ENCODE measurements at regions not wholly inside any gene's neighbourhood (a gene's known extent, or its start where the extent isn't known, plus 50 kb on each side); places are given as distances from the start of the nearest gene placed in this dataset.

DNA sequence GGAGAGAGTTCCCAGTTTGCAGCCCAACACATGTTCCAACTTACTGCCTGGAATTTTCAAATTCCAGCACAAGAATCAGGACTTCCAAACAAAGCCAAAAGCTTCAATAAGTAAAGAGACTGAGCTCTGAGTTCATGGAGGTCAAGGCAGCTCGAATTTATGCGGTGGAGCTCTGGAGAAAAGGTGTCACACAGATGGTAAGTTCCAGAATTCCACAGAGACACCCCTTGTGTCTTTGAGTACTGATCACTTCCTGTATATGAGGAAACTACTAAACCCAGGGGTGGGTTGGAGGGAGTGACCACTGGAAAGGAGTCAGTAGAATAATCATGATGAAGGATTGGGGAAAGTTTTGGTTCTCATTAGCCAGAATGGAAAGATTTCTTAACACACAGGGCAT lies 118.5 kb upstream of the GUCY1A1 start:
- no peak for DNase-seq

DNA sequence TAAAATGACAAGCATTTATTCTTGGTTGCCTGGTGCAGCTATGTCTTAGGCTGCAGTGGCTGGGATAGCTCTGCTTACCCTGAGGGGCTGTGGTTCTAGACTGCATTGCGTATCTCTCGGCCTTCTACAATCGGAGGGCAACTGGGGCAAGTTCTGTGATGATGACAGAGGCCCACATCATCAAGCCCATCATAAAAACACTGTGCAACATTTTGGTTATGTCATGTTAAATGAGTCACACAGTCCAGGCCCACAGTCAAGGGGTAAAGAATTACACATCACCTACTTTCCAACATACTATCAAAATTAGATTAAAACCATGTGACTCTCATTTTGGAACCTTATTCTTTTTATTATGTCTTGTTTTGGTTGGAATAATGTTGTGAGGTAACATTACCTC lies 120.2 kb upstream of the GUCY1A1 start:
- DNase-seq: no peak

DNA sequence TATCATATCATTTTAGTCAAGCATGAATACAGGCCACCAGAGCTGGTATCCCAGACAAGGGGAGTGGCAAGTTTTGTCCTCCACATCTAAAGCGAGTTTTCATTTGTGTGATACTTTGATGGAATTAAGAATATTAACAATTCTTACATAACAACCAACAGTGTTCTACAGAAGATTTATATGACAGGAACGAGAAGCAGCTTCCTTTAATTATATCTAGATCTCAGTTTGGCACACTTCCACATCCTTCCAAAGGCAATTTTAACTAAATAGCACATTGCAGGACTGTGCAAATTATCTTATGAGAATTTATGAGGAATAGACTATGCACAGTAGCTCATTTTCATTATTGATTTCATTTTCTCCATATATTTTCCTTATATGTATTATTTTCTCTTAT lies 121.2 kb upstream of the GUCY1A1 start:
- no peak for DNase-seq

DNA sequence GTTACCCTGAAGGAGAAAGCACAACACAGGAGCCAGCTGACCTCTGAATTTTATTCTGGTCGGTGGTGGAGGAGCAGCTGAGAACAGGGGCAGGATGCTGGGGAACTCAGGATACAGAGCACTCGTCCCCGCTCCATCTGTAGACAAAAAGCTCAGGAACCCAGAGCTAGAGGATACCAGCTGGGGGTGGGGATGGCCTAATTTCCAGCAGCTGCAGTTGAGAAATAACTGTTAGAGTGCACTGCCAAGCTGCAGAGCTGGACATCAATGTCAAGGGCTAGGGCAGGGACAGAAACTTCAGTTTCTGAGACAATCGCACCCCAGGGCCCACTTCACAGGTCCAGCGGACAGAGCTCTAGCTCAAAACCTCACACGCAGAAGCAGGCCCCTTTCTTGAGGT lies 122.1 kb upstream of the GUCY1A1 start:
- DNase-seq: no peak

DNA sequence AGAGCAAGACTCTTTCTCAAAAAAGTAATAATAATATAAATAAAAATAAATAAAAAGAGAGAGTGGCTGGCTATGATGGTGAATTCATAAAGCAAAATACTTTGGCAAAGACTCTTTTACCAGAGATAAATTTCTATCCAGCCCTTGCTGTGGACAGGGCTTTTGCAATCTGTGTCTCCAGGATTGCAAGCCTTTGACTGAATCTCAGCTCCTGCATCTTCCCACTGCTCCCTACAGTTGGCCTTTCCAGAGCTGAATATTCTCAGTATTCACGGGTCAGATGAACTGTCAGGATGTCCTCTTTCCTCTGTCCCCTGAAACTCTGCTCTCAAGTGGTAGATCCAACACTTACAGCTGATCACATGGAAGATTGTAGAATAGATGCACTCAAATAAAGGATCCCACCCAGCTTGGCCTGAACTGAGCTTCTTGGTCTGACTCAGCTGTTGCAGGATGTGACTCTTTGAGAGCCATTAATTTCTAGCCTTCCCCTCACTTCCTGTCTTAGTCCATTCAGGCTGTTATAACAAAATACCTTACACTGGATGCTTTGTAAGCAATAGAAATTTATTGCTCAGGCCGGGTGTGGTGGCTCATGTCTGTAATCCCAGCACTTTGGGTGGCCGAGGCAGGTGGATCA lies 123.4 kb upstream of the GUCY1A1 start:
- DNase-seq: no peak

DNA sequence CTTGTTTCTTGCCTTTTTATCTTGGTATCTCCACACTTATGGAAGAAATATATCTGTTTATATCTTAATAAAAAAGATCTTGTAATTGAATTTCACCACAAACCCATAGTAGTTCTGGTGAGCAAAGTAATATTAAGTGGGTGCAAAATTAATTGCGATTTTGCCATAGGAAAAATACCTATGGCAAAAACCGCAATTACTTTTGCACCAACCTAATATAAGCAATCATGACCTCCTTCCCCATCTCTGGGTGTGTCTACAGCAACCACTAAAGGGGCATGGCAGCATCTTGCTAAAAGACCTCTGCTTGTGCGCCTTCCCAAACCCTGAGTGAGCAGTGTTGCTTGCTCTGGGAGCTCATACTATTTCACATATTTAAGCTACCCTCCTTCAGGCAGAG lies 124.2 kb upstream of the GUCY1A1 start:
- DNase-seq: no peak

DNA sequence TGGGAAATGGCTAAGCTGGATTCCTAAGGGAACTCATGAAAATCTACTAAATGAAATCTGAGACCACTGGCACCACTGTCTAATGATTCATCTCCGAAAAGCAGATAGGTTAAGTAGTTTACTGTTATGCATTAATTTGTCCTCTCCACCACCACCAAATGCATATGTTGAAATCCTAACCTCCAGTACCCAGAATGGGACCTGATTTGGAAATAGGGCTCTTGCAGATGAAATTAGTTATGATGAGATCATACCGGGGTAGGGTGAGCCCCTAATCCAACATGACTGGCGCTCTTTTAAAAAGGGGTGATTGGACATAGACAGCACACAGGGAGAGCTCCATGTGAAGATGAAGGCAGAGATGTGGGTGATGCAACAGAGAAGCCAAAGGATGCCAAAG lies 124.9 kb upstream of the GUCY1A1 start:
- DNase-seq: no peak

DNA sequence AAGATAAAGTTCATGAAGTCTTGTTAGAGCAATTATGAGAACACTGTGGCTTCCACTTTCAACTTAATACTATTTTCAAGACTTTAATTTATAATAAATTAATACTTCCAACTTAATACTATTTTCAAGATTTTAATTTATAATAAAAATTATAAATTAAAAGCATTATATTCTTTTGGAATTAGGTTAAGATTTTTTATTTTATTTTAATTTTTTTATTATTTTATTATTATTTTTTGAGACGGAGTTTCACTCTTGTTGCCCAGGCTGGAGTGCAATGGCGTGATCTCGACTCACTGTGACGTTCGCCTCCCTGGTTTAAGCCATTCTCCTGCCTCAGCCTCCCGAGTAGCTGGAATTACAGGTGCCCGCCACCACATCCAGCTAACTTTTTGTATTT lies 126.0 kb upstream of the GUCY1A1 start:
- no peak for DNase-seq

DNA sequence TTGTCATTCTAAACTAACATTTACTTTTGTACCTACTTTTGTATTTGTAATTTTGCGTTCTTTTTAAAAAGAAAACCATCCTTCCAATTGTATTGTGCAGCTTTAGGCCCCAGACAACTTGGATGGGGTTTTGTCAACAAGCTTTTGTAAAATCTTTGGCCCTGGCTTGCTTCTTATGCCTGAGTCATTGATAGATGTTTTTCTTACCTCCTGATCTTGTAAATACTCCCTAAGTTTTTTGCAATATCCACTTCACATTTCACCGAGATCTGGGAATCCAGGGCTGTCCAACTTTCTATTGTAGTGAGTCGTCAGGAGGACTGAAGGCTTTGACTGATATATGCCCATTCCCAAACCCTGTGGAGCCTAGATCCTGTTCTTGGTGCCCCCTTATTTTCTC lies 126.9 kb upstream of the GUCY1A1 start:
- no peak for DNase-seq

DNA sequence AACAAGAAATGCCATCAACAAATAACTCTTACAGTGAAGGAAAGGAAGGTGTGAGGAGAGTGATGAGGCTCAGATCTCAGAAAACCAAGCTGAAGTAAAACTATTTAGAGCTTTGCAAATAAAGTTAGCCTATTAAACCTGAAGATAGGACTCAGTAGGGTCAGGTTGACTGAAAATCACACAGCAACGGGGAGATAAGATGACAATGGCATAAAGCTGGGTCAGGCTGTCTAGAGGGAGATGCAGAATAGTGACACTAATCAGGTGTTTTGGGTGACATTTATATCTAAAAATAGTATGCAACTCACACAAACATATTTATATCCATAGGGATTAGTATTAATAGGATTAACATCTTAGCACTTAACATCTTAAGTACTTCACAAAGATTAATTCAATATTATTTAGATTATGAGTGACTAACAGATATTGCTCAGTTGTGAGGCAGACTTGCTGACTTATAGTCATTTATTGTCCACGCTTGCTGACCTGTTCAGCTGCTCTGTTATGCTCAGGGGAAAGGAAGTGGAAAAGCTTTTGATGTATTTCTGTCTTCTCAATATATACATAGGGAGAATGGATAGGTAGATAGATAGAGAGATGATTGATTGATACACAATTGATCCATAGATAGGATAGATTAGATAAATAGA lies 130.7 kb upstream of the GUCY1A1 start:
- DNase-seq: no peak

DNA sequence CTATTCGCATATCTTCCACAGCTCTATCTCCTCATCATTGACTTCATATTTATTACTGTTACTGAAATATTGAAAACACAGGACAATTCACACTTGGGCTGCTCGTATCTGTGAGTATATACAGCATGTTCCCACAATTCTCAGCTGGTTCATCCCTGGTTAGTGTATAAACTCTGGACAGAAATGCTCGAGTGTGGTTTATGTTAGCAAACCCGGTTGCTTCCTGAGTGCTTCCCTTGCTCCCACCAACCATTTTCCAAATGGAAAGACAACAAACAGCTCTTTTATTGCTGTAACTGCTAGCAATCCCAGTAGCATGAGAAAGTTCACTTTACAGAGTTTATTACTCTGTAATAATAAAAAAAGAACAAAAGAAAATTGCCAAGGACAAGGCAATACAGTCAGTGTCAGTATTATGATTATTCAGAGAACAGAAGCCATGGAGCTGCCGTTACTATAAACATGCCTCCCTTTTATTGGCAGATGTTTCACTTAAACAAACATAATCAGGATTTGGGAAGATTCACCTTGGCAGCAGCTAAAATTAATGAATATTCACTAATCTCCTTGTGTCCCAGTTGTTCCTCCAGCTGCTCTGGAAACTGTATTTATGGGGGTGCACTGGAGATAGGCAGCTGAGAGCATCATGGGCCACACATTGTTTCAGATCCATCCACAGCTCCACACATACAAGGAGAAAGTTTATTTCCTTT lies 134.1 kb upstream of the GUCY1A1 start:
- no peak for DNase-seq

DNA sequence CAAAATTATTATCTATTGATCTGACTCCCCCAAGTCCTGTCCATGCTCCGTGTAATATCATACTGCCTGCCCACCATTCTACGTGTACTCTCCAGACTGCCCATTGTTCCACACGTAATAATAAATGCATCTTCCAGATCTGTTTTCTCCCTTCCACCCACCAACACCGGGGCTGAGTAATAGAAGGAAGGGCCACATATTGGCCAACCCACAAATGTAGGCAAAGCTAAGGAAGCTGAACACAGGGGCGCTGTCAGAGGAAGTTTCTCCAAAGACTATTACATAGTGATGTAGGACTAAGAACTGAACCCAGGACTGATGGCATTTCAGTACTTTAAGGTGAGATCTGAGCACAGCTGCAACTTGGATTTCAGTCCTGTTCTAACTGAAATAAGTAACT lies 135.8 kb upstream of the GUCY1A1 start:
- no peak for DNase-seq

DNA sequence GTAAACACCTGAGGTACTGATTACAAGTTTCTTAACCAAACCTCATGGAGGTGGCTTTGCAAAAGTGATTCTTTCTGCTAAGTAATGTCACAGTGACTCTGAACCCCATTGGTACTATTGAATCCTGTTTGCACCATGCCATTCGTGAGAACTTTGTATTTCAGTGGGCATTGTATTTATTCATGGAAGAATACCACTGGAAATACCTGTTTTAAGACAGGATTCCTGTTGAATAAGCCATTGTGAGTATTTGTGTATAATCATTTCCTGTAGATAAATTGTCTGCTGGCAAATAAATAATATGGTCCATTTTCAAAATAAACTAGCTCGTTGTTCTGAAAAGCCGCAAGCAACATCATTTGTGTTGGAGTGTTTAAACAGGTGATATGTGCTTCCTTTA lies 136.4 kb upstream of the GUCY1A1 start:
- no peak for DNase-seq

DNA sequence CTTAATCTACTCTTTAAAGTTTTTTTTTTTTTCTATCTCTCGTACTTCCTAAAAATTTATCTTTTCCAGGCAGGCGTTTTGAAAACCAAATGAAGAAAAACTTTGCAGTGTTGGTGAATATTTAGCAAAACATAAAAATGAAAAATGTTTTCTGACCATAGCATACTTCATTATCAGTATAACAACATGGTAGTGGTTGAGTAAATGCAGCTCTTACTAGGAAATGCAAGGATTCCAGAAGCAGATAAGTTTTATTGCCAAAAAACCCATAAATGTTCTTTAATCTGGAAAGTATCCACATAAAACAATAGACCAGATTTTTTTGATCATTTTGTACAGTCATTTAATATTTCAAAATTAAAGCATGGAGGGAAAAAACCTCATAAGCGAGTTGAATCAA lies 136.9 kb upstream of the GUCY1A1 start:
- DNase-seq: no peak

DNA sequence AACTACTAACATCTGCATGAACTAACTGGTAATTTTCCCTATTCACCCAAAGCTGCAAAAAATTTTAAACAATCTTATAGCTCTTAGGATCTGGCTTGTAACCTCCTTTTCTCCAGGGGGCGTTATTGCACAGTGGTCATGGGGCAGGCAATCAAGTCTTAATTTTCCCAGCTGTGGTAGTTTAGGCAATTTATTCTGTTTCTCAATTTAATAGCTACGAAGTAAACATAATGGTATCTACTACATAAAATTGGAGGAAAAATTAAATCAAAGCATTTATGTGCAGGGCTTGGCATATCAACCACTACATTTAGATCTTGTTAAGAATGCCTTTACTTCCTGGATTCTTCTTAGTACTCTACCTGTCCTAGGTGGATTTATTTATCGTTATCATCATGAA lies 137.4 kb upstream of the GUCY1A1 start:
- no peak for DNase-seq

DNA sequence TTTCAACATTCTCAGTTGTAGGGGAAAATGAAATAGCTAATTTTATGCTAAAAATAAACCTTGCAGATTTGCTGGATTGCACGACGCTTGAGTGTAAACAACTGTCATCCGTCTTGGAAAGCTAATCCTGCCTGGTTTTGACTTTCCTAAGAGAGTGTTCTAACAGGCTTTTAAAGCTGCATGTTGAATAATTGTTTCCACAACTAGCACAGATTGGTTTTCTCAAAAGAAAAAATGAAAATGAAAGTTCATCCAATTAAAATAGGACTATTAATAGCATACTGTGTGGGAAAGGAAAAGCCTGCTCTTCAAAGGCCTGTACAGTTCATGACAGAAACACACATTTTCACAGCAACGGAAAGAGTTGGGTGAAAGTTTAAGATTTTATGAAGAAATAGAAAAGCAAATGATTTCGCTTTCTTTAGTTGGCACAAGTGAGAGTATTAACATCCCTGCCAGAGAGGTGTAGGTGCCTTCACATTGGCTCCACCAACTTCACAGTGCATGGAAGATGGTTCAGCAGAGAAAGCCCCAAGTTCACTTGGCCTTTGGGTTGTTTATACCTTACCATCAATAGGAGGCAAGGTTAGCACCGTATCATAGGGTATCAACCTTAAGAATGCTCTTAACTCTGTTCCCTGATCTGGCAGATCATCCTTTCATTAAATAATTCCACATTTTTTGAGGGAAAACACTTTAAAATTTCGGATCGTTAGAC lies 140.0 kb upstream of the GUCY1A1 start:
- DNase-seq: no peak

DNA sequence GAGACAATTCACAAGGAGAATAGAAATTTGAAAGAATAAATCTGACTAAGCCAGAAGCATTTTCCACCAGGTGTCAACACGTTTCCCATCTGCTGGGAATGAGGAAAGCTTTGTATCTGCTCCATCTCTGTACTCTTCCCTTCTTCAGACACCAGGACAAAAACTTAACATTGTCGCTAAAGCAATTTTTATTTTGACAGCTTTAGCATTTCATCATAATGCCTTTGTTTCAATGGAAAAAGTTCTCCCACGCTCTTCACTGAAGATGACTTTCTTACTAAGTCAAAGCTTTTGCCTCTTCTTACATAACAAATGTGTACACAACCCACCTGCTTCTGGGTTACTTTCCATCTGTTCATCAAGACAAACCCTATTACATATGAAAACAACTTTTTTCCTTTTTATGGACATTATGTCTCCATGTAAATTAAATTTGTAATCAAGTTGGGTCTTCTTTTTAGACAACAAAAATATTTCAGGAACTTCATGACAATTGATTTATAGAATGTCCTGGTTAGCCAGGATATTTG lies 141.7 kb upstream of the GUCY1A1 start:
- DNase-seq: no peak

DNA sequence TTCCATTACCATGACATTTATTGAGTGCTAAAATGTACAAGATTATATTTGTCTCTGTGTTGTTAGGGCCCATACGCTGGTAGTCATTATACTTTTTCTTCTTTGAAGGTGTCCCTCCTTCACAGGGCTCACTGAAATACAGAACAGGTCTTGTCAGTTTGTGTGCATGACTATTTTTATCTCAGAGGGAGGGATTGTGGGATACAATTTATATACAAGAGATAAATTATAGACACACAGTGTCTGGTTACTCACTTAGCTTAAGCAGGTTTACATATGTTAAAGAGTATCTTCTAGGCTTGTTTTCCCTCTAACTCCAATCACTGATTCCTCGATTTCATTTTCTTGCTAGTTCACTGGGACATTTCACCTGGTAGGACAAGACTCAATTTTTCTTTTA lies 143.3 kb upstream of the GUCY1A1 start:
- no peak for DNase-seq

DNA sequence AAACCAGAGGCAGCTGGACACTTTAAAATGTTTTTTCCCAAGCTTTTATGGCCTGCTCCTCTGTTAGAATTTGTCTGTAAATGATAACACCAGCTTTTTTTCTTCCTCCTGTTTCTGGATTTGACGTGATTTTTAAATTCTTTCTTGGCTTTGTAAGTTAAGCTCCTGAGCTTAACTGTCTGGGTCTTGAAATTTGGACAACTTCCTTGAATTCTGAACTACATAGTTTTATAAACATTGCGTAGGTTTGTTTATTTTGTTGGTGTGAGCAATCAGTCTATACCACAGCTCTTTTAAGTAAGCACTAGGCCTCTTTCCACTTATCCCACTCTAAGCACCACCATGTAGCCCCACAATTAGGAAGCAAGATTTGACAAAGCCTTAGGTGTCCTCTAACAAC lies 144.4 kb upstream of the GUCY1A1 start:
- no peak for DNase-seq

DNA sequence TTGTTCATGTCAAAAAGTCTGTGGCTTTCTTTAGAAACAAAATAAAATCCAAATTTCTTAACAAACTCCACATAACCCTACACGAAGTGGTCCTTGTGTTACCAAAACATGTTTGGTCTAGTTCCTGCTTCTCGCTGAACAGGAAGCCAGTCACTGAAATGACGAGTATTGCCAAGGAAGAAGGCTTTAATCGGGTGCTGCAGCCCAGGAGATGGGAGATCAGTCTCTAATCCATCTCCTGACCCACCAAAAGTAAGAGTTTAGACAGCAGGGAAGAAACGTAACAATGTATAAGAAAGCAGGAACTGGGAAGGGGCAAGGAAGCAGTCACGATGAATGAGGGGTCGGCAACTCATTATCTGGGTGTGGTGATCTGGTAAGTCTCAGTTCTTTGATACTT lies 144.6 kb upstream of the MAP9 start:
- no peak for DNase-seq

DNA sequence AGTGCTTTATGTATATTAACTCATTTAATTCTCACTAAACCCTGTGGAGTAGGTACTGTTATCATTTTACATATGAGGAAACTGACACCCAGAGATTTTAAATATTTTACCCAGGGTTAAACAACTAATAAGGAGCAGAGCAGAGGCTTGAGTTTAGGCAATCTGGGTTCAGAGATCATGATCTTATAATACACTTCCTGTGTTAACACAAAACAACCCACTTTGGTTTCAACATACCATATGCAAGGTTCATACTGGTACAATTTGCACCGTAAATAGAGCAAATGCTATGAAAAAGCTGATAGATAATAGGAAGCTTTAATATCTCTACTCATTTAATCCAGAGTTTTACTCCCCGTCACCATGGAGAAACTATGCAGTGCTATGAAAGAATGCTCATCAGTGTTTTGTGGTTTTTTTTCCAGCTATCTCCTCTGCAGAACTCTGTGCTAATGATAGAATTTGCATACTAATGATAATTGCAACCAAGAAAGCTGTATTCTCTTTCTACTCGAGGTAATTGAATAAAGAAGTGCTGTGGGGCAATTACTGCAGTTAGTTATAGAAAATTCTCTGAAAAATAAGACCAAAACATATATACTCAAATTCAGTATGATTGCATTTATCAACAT lies 138.8 kb upstream of the MAP9 start:
- DNase-seq: no peak

DNA sequence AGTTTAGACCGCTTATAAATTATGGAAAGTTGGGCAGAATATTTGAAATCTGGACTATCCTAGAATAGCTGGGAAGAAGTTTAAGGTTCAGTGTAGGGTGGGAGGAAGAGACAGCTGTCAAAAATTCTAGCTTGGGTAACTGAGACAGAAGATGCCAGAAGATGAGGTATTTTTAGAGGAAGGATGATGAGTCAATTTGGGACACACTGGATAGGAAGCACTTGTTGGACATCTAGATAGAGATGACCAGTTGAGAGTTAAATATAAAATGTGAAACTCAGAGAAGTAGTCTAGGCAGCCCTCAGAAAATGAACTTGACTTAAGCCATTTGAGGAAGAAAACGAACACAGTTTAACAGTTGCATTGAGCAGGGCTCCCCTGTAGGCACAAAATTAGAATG lies 137.9 kb upstream of the MAP9 start:
- DNase-seq: no peak

DNA sequence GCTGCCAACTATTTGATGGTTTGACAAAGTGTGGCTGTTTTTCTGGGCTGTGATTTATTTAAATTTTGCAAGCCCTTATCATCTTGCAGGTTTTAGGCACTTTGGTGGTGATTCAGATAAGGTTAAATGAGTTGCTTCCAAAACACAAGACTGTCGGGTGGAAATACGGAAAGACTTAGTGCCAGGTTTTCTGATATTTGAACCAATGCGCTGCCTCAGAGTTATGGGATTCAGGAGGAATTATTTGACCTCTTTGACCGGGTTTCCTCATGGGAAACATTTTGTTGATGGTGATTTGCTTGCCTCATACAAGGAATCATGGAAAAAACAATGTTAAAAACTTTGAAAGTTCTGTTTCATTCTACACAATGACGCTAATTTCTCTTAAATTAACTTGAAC lies 136.1 kb upstream of the MAP9 start:
- DNase-seq: no peak
